GM21576 (cell line): ENCODE measurements at regions not wholly inside any gene's neighbourhood (a gene's known extent, or its start where the extent isn't known, plus 50 kb on each side); places are given as distances from the start of the nearest gene placed in this dataset.
A peak's percentile ranks its signal among the peaks of the same experiment; 100 is the strongest.

ENCODE experiments used
- ATAC-seq: cut with Tn5 transposase; IDR thresholded peaks from one replicate; pipeline ENCODE4 v1.9.1; 2021; ENCODE audit warnings: mild to moderate bottlenecking, moderate library complexity; ENCODE audit not compliant: unreplicated experiment

DNA sequence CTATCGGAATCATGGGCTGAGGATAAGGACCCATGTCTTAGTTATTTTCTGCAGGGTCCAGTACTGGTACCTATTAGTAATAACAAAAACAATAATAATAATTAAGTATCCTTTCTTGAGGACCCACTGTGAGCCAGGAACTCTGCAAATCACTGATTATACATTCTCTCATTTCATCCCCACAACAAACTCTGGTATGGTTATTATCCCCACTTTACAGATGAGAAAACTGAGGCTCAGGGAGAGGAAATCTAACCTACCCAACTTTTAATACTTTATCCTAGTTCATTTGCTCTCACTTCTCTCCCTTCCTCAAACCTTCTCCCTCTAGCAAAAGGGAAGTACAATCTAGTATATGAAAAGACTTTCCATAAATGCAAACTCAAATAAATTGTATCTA is 528.4 kb upstream of the PROK2 start:
- no peak for ATAC-seq

GRCh38 chr3:72312339-72312738 is 527.4 kb upstream of the PROK2 start:
- ATAC-seq, result no peak

DNA sequence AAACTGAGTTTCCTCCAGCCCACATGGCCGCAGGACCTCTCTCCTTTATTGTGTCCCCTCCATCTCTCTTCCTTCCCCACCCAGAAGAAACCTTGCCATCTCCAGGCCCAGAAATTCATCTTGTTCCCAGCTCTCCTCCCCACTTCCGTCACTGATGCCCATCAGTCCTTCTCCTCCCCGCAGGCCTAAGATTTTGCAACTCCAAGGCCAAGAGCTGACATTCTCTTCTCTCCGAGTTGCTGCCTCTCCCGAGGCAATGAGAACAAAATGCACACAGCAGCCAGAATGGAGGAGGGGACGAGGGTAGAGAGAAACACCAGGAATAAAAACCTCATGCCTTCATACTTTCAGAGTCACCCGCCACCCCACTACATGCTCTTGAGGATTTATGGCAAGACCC is 526.5 kb upstream of the PROK2 start:
- no peak for ATAC-seq

DNA sequence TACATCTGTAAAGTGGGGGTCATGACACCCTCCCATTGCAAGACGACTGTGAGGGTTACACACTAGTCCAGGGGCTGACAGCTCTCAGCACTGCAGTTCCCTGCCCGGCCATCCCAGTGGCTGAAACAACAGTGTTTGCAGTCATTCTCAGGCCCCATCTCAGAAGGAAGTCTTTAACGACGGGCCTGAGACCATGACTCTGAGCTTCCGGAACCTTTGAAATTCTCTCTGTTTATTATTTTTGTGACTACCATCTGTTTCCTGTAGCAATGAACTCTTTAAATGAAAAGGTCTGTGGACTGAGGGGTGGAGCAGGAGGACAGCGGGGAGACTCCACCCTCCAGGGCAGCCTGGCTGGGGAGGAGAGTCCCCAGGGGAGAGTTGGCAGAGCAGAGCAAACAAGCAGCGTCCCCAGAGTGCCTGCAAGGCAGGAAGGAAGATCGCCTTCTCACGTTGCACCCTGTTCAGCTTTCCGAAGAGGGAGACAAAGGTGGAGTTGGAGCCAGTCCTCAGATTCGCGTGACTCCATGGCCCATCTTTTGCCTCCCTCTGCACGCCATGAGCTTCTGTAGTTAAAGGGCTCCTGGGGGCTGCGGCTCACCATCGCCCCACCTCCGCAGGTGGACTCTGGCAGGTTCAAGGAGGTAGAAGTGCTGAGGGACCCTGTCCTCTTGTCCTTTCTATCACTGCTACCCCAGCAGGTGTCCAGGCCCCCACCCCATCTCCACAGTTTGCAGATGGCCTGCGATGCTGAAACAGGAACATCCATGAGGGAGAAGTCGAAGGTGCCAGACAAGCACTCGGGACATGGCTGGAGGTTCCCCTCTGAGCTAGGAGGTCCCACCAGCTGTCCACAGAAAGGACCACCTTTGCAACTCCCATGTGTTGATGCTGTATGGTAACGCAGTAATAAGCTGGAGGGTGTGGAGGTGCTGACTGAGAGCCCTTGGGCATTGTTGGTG is 525.8 kb upstream of the PROK2 start:
- ATAC-seq, result peak; percentile 96

- ATAC-seq, result no peak
Observed at GRCh38 chr3:72309661-72310418, 524.9 kb upstream of the PROK2 start.

DNA sequence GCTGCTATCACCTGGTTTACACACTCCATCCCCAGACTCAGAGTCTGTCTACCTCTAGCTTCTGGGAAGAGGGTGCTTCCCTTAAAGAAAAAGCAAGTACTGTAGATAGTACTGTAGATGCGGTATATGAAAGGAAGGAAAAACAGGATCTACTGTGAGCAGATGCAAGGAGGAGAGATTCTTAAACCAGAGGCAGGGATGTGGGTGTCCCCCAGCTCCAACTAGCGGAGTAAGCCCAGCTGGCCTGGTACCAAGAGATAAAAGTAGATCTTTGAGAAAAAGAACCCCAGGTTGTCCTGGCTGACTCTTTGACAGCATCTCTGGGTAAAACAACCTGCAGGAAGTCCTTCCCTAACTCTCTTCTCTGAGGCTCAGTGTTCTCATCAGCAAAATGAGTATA is 523.7 kb upstream of the PROK2 start:
- ATAC-seq, result no peak

DNA sequence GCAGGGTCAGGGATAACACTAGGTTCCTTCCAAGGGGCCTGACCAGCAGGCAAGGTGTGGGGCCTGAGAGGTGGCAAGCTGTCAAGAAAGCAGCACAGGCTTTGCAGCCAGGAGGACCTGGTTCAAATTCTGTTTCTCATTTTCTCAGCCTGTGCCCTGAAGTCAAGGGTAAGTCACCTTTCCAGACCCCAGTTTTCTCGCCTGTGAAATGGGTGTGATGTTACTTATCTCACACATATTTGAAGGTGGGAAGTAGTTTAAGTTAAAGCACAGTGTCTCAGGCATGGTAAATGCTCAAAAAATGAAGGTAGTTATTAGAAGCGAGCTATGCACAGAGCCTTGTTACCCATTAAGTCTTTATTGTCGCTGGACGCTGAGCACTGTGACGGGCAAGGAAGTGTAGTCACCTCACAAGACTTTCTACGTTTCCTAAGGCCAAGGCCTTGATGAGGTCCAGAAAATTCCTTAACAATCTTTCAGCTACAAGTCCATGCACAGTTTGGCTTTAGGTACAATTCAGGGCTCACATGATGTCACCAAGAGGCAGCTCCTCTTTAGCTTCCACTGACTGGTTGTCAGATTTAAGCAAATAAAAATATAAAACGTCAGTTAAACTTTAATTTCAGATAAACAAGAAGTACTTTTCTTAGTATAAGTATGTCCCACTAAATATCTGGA is 522.6 kb upstream of the PROK2 start:
- ATAC-seq, result no peak

DNA sequence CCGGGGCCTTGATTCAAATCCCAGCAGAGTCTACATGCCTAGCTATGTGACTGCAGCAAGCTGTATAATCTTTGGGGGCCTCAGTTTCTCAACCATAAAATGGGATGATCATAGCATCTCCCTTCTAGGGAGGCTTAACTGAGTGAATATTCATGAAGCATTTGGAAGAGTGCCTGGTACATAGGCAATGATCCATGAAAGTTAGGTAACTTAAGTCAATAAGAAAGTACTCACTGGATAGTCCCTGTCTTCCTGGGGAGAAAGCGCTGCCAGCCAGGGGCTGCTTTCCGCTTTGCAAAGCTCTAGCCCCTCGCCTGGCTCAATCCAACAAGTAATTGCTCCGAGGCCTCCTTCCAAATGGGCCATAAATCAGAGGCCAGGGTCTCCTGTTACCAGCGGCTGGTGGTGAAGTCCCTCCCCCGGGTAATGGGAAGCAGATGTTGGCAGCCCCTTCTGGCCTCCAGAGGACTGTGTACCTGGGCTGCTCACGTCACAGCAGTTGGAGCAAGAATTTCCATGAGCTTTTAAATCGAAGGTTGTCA is 521.9 kb upstream of the PROK2 start:
- ATAC-seq, result no peak

GRCh38 chr3:72303926-72304325 is 519.0 kb upstream of the PROK2 start:
- no peak for ATAC-seq

GRCh38 chr3:72301779-72302178 is 516.8 kb upstream of the PROK2 start:
- no peak for ATAC-seq

DNA sequence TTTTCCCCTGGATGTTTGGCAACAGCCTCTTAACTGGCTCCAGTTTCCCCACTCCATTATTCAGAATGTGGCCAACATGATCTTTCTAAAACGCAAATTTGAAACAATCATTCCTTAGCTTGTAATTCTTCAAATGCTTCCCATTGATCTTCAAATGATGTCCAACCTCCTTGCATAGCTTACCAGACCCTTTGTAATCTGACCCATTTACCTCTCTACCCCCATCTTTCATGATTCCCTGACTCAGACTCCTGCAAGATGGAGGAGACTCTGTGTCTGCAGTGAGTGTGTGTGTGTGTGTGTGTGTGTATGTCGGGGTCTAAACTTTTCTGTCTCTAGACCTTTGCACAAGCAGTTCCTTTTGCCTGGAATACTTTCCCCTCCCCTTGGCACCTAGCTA is 515.7 kb upstream of the PROK2 start:
- no peak for ATAC-seq

- ATAC-seq, result no peak
Observed at GRCh38 chr3:72299823-72300222, 514.9 kb upstream of the PROK2 start.

GRCh38 chr3:72299321-72299802 is 514.4 kb upstream of the PROK2 start:
- ATAC-seq, result no peak

DNA sequence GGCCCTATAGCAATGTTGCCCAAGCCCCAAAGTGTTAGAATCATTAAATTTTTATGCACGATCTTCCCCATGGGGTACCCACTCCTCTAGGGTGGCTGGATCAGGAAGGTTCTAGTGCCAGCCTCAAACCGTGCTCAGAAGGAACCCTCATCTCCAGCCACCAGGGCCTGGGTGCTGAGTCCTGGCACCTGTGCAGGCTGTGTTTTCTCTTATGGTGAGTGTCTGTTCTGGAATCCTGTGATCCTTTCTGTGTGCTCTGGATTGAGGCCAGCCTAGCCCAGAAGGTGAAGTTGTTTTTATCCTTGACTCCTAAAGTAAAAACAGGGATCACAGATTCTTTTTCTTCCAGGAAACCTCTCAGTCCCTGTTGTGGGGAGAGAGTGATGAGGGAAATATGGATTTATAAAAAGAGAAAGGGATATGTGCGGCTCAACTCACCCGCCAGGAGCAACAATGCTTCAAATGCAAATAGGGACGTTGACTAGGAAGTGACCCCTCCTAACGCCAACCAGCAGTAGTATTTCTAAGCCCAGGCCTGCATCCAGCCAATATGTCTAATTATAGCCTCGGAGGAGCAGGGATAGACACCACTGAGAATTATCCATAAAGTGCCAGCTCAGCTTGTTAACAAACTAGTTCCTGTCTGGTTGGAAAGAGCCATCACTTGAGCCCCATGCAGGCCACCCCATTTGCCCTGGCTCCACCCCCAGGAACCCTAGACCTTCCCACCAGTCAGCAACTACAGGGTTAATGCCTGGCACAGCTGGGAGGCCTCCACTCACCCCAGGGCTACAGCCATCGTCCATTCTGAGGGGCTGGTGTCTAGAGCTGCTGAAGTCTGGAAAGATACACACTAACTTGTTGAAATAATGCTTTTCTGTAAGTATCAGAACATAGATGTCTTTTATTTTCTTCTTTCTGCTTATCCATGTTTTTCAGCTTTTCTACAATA is 513.5 kb upstream of the PROK2 start:
- ATAC-seq, result no peak

- ATAC-seq, result no peak
Observed at GRCh38 chr3:72297481-72297880, 512.5 kb upstream of the PROK2 start.

- ATAC-seq, result no peak
Observed at GRCh38 chr3:72296477-72297111, 511.6 kb upstream of the PROK2 start.

DNA sequence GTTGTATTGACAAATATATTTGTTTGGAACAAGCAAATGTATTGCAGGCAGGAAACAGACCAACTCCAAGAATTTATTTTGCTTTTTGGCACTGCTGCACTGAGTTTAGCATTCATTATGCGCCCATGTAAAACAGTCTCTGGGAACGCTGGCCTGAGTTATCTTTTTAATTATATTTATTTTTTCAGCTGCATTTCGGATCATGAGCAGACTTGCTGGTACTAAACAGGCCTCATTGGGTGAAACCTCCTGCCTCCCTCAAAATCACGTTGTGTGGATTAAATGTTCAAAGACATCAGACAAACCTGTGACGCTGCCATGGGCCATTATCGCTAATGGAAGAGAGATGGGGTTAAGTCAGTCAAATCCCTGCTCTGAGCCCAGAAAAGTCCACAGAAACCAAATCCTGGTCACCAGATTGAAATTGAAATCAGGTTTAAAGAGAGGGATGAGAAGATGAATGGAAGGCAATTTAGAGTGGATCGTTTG is 511.1 kb upstream of the PROK2 start:
- ATAC-seq, result no peak

DNA sequence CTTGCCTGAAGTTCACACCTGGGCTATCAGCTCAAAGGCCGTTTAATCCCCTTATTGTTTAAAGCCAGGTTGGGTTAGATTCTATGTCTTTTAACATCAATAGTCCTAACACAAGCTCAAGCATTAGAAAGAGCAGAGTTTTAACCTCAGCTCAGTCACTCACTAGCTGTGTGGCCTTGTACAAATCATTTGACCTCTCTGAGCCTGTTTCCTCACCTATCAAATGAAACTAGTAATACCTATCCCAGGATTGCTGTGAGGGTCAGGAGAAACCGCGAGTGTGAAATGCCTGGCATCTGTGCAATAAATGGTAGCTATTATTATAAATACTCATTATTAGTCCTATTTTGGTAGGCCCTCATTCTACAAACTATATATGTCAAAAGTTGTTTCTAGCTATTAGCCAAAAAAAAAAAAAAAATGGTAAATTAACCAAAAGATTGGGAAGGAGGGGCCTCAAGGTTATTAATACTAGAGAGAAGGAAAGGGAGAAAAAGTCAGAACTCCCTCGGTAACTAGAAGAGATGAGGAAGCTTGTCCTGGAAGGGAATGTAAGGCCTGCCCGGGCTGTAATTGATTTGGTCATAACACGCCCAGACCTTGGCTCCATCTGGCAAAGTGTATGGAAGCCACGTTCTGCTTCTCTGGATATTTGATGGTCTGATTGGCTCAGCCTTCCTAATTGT is 510.5 kb upstream of the PROK2 start:
- no peak for ATAC-seq
